Kidney glomerular epithelial cell (primary cell): ENCODE measurements at regions not wholly inside any gene's neighbourhood (a gene's known extent, or its start where the extent isn't known, plus 50 kb on each side); places are given as distances from the start of the nearest gene placed in this dataset.

Experiments
- DNase-seq: peaks from one replicate; lab custom pipeline; 2025; lab: John Stamatoyannopoulos, UW

GRCh38 chr7:115269486-115269885, 347.6 kb downstream of the MDFIC start:
- no peak for DNase-seq

GRCh38 chr7:115267503-115267902, 345.6 kb downstream of the MDFIC start:
- no peak for DNase-seq

- DNase-seq, result no peak
These were observed 338.5 kb downstream of the MDFIC start for GRCh38 chr7:115260381-115260780.

- no peak for DNase-seq
These were observed 330.6 kb downstream of the MDFIC start for GRCh38 chr7:115252461-115252860.

- DNase-seq, result no peak
These were observed 327.2 kb downstream of the MDFIC start for GRCh38 chr7:115249080-115249479.

GRCh38 chr7:115241151-115241550, 319.3 kb downstream of the MDFIC start:
- no peak for DNase-seq

GRCh38 chr7:115240242-115240641, 318.3 kb downstream of the MDFIC start:
- DNase-seq, result no peak

- no peak for DNase-seq
These were observed 313.2 kb downstream of the MDFIC start for GRCh38 chr7:115235075-115235474.

GRCh38 chr7:115233809-115234208, 311.9 kb downstream of the MDFIC start:
- DNase-seq, result no peak

- DNase-seq, result no peak
These were observed 310.1 kb downstream of the MDFIC start for GRCh38 chr7:115232041-115232440.

GRCh38 chr7:115230882-115231571, 309.1 kb downstream of the MDFIC start:
- DNase-seq, result peak; percentile 96

GRCh38 chr7:115229401-115230105, 307.7 kb downstream of the MDFIC start:
- DNase-seq, result no peak

GRCh38 chr7:115227473-115228235, 305.8 kb downstream of the MDFIC start:
- DNase-seq, result no peak

- no peak for DNase-seq
These were observed 304.5 kb downstream of the MDFIC start for GRCh38 chr7:115226410-115226809.

- DNase-seq, result no peak
These were observed 303.0 kb downstream of the MDFIC start for GRCh38 chr7:115224922-115225321.

- no peak for DNase-seq
These were observed 302.1 kb downstream of the MDFIC start for GRCh38 chr7:115223959-115224358.

GRCh38 chr7:115221456-115221855, 299.6 kb downstream of the MDFIC start:
- DNase-seq, result no peak

- no peak for DNase-seq
These were observed 296.2 kb downstream of the MDFIC start for GRCh38 chr7:115218076-115218475.

- DNase-seq, result no peak
These were observed 295.5 kb downstream of the MDFIC start for GRCh38 chr7:115217373-115217772.

- DNase-seq, result peak; percentile 9
These were observed 294.8 kb downstream of the MDFIC start for GRCh38 chr7:115216652-115217051.

- no peak for DNase-seq
These were observed 289.3 kb downstream of the MDFIC start for GRCh38 chr7:115211171-115211570.

GRCh38 chr7:115210552-115210951, 288.7 kb downstream of the MDFIC start:
- DNase-seq, result no peak
